GM12891 (cell line): ENCODE measurements at regions not wholly inside any gene's neighbourhood (a gene's known extent, or its start where the extent isn't known, plus 50 kb on each side); places are given as distances from the start of the nearest gene placed in this dataset.

Experiments used
- PAX5 ChIP-seq: IDR thresholded peaks from 2 replicates; pipeline ENCODE4 v1.6.1; 2011; ENCODE audit warnings: low read length, moderate library complexity, mild to moderate bottlenecking; ENCODE audit not compliant: insufficient read depth, severe bottlenecking
- POLR2A ChIP-seq: IDR thresholded peaks from 2 replicates; pipeline ENCODE4 v1.6.1; 2011; ENCODE audit warnings: low read depth, low read length, control low read depth
- POLR2AphosphoS5 ChIP-seq: IDR thresholded peaks from 2 replicates; pipeline ENCODE4 v1.6.1; 2011; ENCODE audit warnings: low read depth, low read length, control low read depth
- POU2F2 ChIP-seq: IDR thresholded peaks from 2 replicates; pipeline ENCODE4 v1.6.1; 2011; ENCODE audit warnings: low read depth, mild to moderate bottlenecking, control low read depth, low read length, moderate library complexity
- SPI1 ChIP-seq: IDR thresholded peaks from 2 replicates; pipeline ENCODE4 v1.6.1; 2011; ENCODE audit warnings: low read depth, low read length, control low read depth

DNA sequence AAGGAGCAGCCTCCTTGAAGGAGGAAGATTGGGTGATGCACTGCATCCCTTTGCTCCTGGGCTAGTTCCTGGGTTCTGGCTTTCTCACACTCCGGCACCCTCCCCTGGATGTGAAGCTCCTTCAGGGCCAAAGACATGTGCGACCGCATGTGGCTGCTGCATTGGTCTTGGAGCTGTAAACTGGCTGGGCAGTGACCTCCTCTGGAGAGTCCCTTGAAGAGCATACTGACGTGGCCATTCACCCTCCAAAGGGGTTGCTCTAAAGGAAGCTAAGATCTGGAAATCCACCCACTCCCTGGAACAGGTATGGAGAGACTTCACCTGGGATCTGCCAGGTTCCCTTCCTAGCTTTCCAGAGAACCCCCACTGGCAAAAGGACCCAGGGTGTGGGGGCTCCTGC, 62.1 kb downstream of the TMEM17 start:
- TF ChIP-seq POLR2A (no peak), POLR2AphosphoS5 (no peak), PAX5 (no peak), SPI1 (no peak), POU2F2 (no peak)
